ENCODE measurements at regions not wholly inside any gene's neighbourhood (a gene's known extent, or its start where the extent isn't known, plus 50 kb on each side); places are given as distances from the start of the nearest gene placed in this dataset.
"Not testable (repeated sequence)": the region's sequence is repeated elsewhere in the genome, so short reads cannot be mapped to it uniquely, and the experiment has no call there.

- no peak for DNase-seq
Measured at GRCh38 chrX:13478740-13479451, 90.5 kb upstream of the EGFL6 start.

DNA sequence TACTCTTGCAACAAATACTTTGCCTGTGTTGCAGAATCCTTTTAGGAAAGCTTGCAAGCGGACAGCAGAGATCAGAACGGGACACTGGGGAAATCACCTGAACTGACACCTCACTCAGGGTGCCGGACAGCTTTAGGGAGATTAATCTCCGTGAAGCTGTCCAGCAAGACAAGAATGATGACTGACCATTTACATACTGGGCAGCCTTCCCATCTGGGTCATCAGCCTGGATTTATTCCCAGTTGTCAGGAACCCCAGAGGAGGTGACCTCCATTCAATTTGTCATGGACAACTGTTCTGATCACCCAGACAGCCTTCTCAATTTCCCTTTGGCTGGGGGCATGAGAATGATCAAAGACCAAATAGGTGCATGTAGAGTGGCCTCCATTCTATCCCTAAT lies 93.0 kb upstream of the EGFL6 start:
- no peak for DNase-seq

- DNase-seq: no peak
Measured at GRCh38 chrX:13474164-13474516, 95.3 kb upstream of the EGFL6 start.

- peak in 1 of 3 donors; percentile 70 for DNase-seq
Measured at GRCh38 chrX:13473442-13474163, 95.8 kb upstream of the EGFL6 start.

DNA sequence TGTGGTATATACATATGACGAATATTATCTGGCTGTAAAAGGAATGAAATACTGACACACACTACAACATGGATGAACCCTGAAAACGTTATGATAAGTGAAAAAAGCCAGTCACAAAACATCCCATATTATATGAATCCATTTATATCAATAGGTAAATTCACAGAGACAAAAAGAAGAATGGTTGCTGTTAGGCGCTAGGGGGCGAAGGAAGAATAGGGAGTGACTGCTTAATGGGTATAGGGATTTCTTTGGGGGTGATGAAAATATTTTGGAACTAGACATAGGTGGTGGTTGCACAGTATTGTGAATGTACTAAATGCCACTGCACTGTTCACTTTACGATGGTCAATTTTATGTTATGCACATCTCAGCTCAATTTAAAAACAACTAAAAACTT lies 96.4 kb upstream of the EGFL6 start:
- no peak for DNase-seq

GRCh38 chrX:13471269-13471668 lies 98.1 kb upstream of the EGFL6 start:
- DNase-seq: no peak

GRCh38 chrX:13470685-13470977 lies 98.8 kb upstream of the EGFL6 start:
- DNase-seq: no peak

GRCh38 chrX:13469963-13470684 lies 99.3 kb upstream of the EGFL6 start:
- DNase-seq: no peak

DNA sequence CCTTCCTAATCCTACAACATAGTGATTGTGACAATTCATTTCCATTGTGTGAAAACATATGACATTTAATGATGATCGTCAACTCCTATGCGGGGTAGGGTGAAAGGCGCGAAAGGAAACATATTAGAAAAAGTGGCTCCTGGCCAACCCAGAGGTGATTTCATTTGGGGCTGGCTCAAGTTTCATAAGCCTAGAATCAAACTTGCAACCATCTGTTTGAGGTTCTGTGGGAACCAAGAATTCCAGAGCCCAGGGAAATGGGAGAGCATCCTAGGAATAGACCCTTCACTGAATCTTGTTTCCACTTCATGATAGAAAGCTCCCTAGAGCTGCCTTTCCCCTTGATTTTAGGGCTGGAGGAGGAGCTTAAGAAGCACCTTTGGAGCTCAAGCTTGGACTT lies 101.3 kb upstream of the EGFL6 start:
- no peak for DNase-seq

DNA sequence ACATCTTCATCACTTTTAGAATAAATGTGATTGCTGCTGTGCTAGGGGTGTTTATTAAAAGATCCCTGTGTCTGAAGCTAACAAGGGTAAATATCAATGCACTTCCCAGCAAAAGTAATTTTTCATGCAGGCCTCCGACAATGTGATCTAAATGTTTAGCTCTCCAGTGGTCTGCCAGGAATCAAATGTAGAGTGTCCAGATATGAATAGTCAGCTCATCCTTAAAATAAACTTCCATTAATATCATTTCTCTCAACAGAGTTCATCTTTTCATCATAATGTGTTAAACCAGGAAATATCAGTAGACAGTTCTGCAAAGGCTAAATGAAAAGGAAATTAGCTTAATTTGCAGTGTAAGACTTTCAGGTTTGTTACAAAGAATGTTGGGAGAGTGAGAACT lies 102.2 kb upstream of the EGFL6 start:
- peak in 1 of 3 donors; percentile 39 for DNase-seq

DNA sequence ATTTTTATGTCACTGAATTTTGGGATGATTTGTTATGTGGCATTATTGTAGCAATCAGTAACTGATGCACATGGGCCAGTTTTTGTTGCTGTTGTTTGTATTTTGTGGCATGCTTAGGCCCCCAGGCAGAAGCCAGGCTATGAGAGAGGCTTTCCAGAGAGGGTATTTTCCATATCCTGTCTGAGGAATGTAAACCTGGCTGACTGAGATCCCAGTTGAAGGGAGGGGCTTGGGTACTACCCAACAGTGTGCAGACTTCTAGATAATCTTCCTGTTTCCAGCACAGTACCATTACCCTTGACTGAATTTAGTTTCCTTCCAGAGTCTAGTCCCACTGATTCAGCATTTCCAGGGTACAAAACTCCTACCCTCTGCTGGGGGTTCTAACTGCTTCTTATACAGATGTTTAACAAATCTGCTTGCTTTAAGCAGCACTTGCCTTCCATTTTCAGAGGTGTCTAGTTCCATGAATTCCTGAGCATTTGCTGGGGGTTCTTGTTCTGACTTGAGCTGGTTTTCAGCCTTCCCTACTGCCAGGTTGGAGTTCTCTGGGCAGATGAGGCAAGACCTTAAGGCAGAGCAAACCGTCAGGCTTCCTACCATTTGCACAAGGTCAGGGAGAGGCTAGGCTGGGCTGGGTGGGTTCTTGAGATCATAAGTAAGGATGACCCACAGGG lies 104.7 kb upstream of the EGFL6 start:
- DNase-seq: no peak

DNA sequence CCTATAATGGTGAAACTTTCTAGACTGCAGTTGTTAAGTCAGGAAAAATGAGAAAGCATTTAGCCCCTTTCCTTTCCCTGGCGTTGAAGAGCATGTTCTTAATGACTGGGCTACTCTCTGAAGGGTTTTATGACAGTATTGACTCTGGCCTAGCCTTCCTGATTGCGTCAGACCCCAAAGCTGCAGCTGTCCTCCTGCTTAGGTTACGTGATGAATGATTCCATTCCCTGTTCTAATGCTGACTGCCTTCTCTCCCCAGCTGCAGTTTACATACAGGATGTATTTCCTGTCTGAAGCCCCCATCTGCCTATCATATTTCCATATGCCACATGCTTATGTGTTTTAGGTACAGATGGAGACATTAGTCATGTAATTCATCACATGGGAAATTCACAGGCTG lies 105.8 kb upstream of the EGFL6 start:
- DNase-seq: peak; percentile 78 to 90 (median 90)

DNA sequence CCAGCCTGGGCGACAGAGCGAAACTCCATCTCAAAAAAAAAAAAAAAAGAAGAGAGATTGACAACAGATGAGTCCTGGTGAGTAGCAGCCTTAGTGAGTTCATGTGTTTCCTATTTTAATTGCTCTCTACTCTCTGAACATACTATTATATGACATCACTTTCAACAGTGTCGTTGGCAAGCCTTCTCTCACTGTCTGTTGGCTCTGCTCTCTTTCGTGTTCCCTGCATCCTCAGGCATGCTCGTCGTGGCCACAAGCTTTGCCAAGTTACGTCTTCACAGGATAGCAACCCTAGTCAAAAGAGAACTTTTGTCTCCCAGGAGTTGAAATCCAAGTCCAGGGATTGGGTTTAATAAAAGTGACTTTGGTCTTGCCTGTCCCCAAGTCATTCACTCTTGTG lies 117.1 kb upstream of the EGFL6 start:
- DNase-seq: peak; percentile 31 to 60 (median 34)

DNA sequence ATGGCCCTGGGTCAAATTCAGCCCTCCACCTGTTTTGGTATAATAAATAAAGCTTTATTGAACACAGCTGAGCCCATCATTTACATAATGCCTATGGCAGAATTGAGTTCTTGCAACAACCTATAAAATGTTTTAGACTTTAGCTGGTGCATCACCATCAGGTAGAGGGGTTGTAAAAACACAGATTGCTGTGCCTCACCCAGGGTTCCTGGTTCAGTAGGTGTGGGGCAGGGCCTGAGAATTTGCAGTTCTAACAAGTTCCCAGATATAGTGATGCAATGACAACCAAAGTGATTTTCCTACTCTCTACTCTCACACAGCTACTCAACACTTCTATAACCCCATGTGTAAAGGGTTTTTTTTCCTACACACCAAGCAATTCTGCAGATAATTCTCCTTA lies 120.0 kb upstream of the EGFL6 start:
- no peak for DNase-seq

- no peak for DNase-seq
Measured at GRCh38 chrX:13448941-13449340, 120.5 kb upstream of the EGFL6 start.

- DNase-seq: not testable (repeated sequence)
Measured at GRCh38 chrX:13441608-13442007, 121.8 kb upstream of the ATXN3L start.

GRCh38 chrX:13440176-13440575 lies 120.3 kb upstream of the ATXN3L start:
- DNase-seq: no peak

DNA sequence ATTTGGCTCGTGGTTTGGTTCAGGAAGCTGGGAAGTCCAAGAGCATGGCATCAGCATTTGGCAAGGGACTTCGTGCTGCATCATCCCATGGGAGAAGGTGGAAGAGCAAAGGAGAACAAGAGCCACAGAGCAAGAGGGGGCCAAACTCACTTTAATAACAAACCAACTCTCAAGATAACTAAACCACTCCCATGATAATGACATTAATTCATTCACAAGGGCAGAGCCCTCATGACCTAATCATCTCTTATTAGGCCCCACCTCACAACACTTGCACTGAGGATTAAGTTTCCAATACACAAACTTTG lies 113.4 kb upstream of the ATXN3L start:
- DNase-seq: peak in 2 of 3 donors; percentile 48 to 63

- DNase-seq: peak; percentile 84 to 91 (median 90)
Measured at GRCh38 chrX:13432414-13433297, 112.8 kb upstream of the ATXN3L start.

- no peak for DNase-seq
Measured at GRCh38 chrX:13430136-13430827, 110.4 kb upstream of the ATXN3L start.

Measured in muscle of back (tissue), 3 donors.